IMR-90 (cell line): ENCODE measurements at regions not wholly inside any gene's neighbourhood (a gene's known extent, or its start where the extent isn't known, plus 50 kb on each side); places are given as distances from the start of the nearest gene placed in this dataset.

ENCODE experiments used
- ATAC-seq: fragments of 200-7000 bp; cut with Tn5 transposase; 2 replicates; pipeline ENCODE4 v1.9.1; 2020; ENCODE audit warnings: low read depth, mild to moderate bottlenecking, moderate library complexity
- BruUV-seq: library from RNA; stranded (reverse); fragments of 400-500 nt; replicated peaks from 2 replicates; lab custom pipeline; 2021; lab: Mats Ljungman, UMichigan
- CTCF ChIA-PET: fragments of 300-600 bp; formaldehyde crosslinking; extraction: SDS; loops from one replicate; lab custom pipeline; 2021; ENCODE audit warnings: antibody characterized with exemption; lab: Yijun Ruan, JAX
- POLR2A ChIA-PET: fragments of 300-600 bp; sonication (Branson Sonifier 250); formaldehyde crosslinking; loops from one replicate; lab custom pipeline; 2022; ENCODE audit warnings: antibody characterized with exemption; ENCODE audit not compliant: unreplicated experiment; lab: Charles Lee
- DNase-seq: peaks from one replicate; pipeline ENCODE4 v3.0.0; 2013
- H2AFZ ChIP-seq: replicated peaks from 2 replicates; pipeline ENCODE3; 2013; ENCODE audit warnings: low read length, mild to moderate bottlenecking; ENCODE audit not compliant: poor library complexity
- H2AK5ac ChIP-seq: 2 replicates; pipeline ENCODE4 v1.6.1; 2013; ENCODE audit warnings: low read depth, low read length, inconsistent platforms
- H2AK9ac ChIP-seq: replicated peaks from 2 replicates; pipeline ENCODE3; 2013; ENCODE audit warnings: mild to moderate bottlenecking, low read depth, low read length, moderate library complexity; ENCODE audit not compliant: poor library complexity
- H2BK120ac ChIP-seq: 2 replicates; pipeline ENCODE4 v1.6.1; 2013; ENCODE audit warnings: low read depth, low read length, inconsistent platforms
- H2BK15ac ChIP-seq: 3 replicates; pipeline ENCODE4 v1.6.1; 2013; ENCODE audit warnings: low read depth, low read length, inconsistent platforms
- H2BK20ac ChIP-seq: 2 replicates; pipeline ENCODE4 v1.6.1; 2013; ENCODE audit warnings: low read depth, mild to moderate bottlenecking, inconsistent platforms, low read length, moderate library complexity
- H2BK5ac ChIP-seq: 2 replicates; pipeline ENCODE4 v1.6.1; 2013; ENCODE audit warnings: mild to moderate bottlenecking, low read depth, low read length, inconsistent platforms; ENCODE audit not compliant: poor library complexity, severe bottlenecking
- H3K14ac ChIP-seq: replicated peaks from 2 replicates; pipeline ENCODE4 v1.6.1; 2013; ENCODE audit warnings: low read depth, low read length, inconsistent platforms
- H3K18ac ChIP-seq: 2 replicates; pipeline ENCODE4 v1.6.1; 2013; ENCODE audit warnings: low read depth, low read length, control low read depth
- H3K23ac ChIP-seq: 2 replicates; pipeline ENCODE4 v1.6.1; 2013; ENCODE audit warnings: low read depth, low read length, inconsistent platforms
- H3K27ac ChIP-seq: 2 replicates; pipeline ENCODE4 v1.5.1; 2013; ENCODE audit warnings: mild to moderate bottlenecking, control low read depth, low read length; ENCODE audit not compliant: insufficient read depth
- H3K27me3 ChIP-seq: 2 replicates; pipeline ENCODE4 v1.6.1; 2013; ENCODE audit warnings: low read length; ENCODE audit not compliant: control insufficient read depth, insufficient read depth
- H3K36me3 ChIP-seq: 2 replicates; pipeline ENCODE4 v1.6.1; 2013; ENCODE audit warnings: low read length, mixed read lengths; ENCODE audit not compliant: control insufficient read depth, insufficient read depth
- H3K4ac ChIP-seq: 2 replicates; pipeline ENCODE4 v1.6.1; 2013; ENCODE audit warnings: low read depth, low read length, inconsistent platforms
- H3K4me1 ChIP-seq: 2 replicates; pipeline ENCODE4 v1.6.1; 2013; ENCODE audit warnings: low read length, mixed read lengths; ENCODE audit not compliant: control insufficient read depth, insufficient read depth
- H3K4me2 ChIP-seq: 2 replicates; pipeline ENCODE4 v1.6.1; 2013; ENCODE audit warnings: low read depth, mild to moderate bottlenecking, control low read depth, low read length, moderate library complexity
- H3K4me3 ChIP-seq: 2 replicates; pipeline ENCODE4 v1.5.1; 2013; ENCODE audit warnings: low read depth, mild to moderate bottlenecking, control low read depth, low read length, moderate library complexity; ENCODE audit not compliant: insufficient read depth
- H3K56ac ChIP-seq: 2 replicates; pipeline ENCODE4 v1.6.1; 2013; ENCODE audit warnings: low read length, inconsistent platforms; ENCODE audit not compliant: insufficient read depth; ENCODE audit errors: extremely low read depth
- H3K79me1 ChIP-seq, 2 experiments: 2 replicates each; pipeline ENCODE4 v1.6.1; 2013; ENCODE audit warnings: low read length in 2 of 2, inconsistent platforms in 1 of 2, low read depth in 1 of 2
- H3K9ac ChIP-seq: 2 replicates; pipeline ENCODE4 v1.6.1; 2013; ENCODE audit warnings: low read depth, low read length, control low read depth
- H3K9me1 ChIP-seq: 2 replicates; pipeline ENCODE4 v1.6.1; 2013; ENCODE audit warnings: low read length, inconsistent platforms; ENCODE audit not compliant: insufficient read depth
- H3K9me3 ChIP-seq: 2 replicates; pipeline ENCODE4 v1.6.1; 2013; ENCODE audit warnings: low read length; ENCODE audit not compliant: control insufficient read depth, insufficient read depth
- H4K20me1 ChIP-seq: 2 replicates; pipeline ENCODE4 v1.6.1; 2013; ENCODE audit warnings: low read length, inconsistent platforms; ENCODE audit not compliant: insufficient read depth
- H4K5ac ChIP-seq: 2 replicates; pipeline ENCODE4 v1.6.1; 2013; ENCODE audit warnings: mild to moderate bottlenecking, low read depth, low read length, control low read depth
- H4K8ac ChIP-seq, 2 experiments: 2 replicates each; pipeline ENCODE4 v1.6.1; 2013; ENCODE audit warnings: low read depth in 2 of 2, low read length in 2 of 2, control low read depth in 1 of 2, inconsistent platforms in 1 of 2
- H4K91ac ChIP-seq: 2 replicates; pipeline ENCODE4 v1.6.1; 2013; ENCODE audit warnings: low read depth, low read length, inconsistent platforms; ENCODE audit not compliant: insufficient read depth
- MAFK ChIP-seq: IDR thresholded peaks from 2 replicates; pipeline ENCODE4 v1.6.1; 2012; ENCODE audit warnings: low read depth, low read length, improper control_type of control experiment
- MAZ ChIP-seq: IDR thresholded peaks from 2 replicates; pipeline ENCODE4 v1.6.1; 2012; ENCODE audit warnings: low read depth, mild to moderate bottlenecking, low read length, improper control_type of control experiment, moderate library complexity, borderline replicate concordance
- RFX5 ChIP-seq: IDR thresholded peaks from 2 replicates; pipeline ENCODE4 v1.8.0; 2012; ENCODE audit warnings: low read depth, mild to moderate bottlenecking, low read length, moderate library complexity
- dilution Hi-C: fragments of 300-500 bp; cut with HindIII; formaldehyde crosslinking; loops from one replicate; pipeline ENCODE4 v1.14.3; 2018; ENCODE audit warnings: low sequenced_read_pairs; ENCODE audit not compliant: unreplicated experiment
- in situ Hi-C: fragments of 300-500 bp; cut with MboI; formaldehyde crosslinking; loops from 3 replicates; pipeline ENCODE4 v1.14.3; 2019; ENCODE audit warnings: low sequenced_read_pairs, inconsistent platforms, mixed read lengths
- intact Hi-C: fragments of 100-400 bp; cut with micrococcal nuclease; formaldehyde crosslinking; loops from 2 replicates; pipeline ENCODE4 v1.10.0; 2022

- H3K23ac ChIP-seq: no peak overlapping the region
- dilution Hi-C loops: no loop called here
- no peak overlapping the region for H3K4ac ChIP-seq
- no peaks in the 10 kb centered on the region for H3K9me1 ChIP-seq
- ChIA-PET CTCF (no interaction called here), POLR2A (no interaction called here)
- no peak overlapping the region for H3K4me3 ChIP-seq
- no peak overlapping the region for H2BK5ac ChIP-seq
- no peak overlapping the region for H2BK20ac ChIP-seq
- no peak overlapping the region for H3K18ac ChIP-seq
- no peak overlapping the region for H4K91ac ChIP-seq
- no peaks in the 10 kb centered on the region for H3K36me3 ChIP-seq
- no peak overlapping the region for H2AFZ ChIP-seq
- H2BK15ac ChIP-seq: no peak overlapping the region
- no peak overlapping the region for H4K8ac ChIP-seq
- H3K9ac ChIP-seq: no peak overlapping the region
- TF ChIP-seq MAFK: peak; percentile 62
- no peak for TF ChIP-seq RFX5
- no peak for TF ChIP-seq MAZ
- no peaks in the 10 kb centered on the region for H3K27me3 ChIP-seq
- H3K14ac ChIP-seq: no peak overlapping the region
- no TSS peak for BruUV-seq
- no peak overlapping the region for H4K5ac ChIP-seq
- no peaks in the 10 kb centered on the region for H3K9me3 ChIP-seq
- in situ Hi-C loops: no loop called here
- H2AK5ac ChIP-seq: no peak overlapping the region
- H3K27ac ChIP-seq: no peak overlapping the region
- no peaks in the 10 kb centered on the region for H3K79me1 ChIP-seq
- H3K4me1 ChIP-seq: no peaks in the 10 kb centered on the region
- H2AK9ac ChIP-seq: no peak overlapping the region
- no peak overlapping the region for H3K4me2 ChIP-seq
- no peaks in the 10 kb centered on the region for H4K20me1 ChIP-seq
- ATAC-seq (no peak), DNase-seq (no peak)
- H3K56ac ChIP-seq: no peak overlapping the region
- intact Hi-C loops: no loop called here
- H2BK120ac ChIP-seq: no peak overlapping the region
Observed at GRCh38 chr6:67593247-67593646, 1041.8 kb upstream of the ADGRB3 start.
